Common myeloid progenitor, CD34-positive (primary cell): ENCODE measurements at regions not wholly inside any gene's neighbourhood (a gene's known extent, or its start where the extent isn't known, plus 50 kb on each side); places are given as distances from the start of the nearest gene placed in this dataset.
A peak's percentile ranks its signal among the peaks of the same experiment; 100 is the strongest.

Experiments
- CTCF ChIA-PET: fragments of 350-600 bp; sonication (Branson Sonifier 250); formaldehyde crosslinking; loops from one replicate; lab custom pipeline; 2021; ENCODE audit warnings: antibody characterized with exemption; lab: Charles Lee
- POLR2A ChIA-PET: fragments of 350-600 bp; sonication (Branson Sonifier 250); formaldehyde crosslinking; loops from one replicate; lab custom pipeline; 2021; ENCODE audit warnings: antibody characterized with exemption; lab: Charles Lee
- DNase-seq, 3 donors: peaks; one replicate each; pipeline versions ENCODE4 v3.0.0 to v3.0.0-alpha.2; 2013
- H3K27ac ChIP-seq, 2 experiments: 1 replicate in 1 of 2; 2 replicates in 1 of 2; pipeline ENCODE4 v1.7.0; 2013; ENCODE audit warnings: inconsistent platforms in 2 of 2, low read length in 2 of 2, mild to moderate bottlenecking in 2 of 2, low read depth in 1 of 2, moderate library complexity in 1 of 2; ENCODE audit not compliant: severe bottlenecking in 2 of 2, insufficient read depth in 1 of 2, poor library complexity in 1 of 2
- H3K27me3 ChIP-seq, 5 experiments: replicated peaks in 2 of 5; 1 replicate in 3 of 5; 2 replicates in 2 of 5; pipeline versions ENCODE4 v1.6.1 to v1.7.0; 2013; ENCODE audit warnings: low read length in 4 of 5, mild to moderate bottlenecking in 2 of 5, moderate library complexity in 2 of 5, inconsistent platforms in 1 of 5; ENCODE audit not compliant: insufficient read depth in 5 of 5, control insufficient read depth in 4 of 5
- H3K36me3 ChIP-seq, 4 experiments: 1 replicate in 2 of 4; 2 replicates in 2 of 4; pipeline versions ENCODE4 v1.6.1 to v1.7.0; 2013; ENCODE audit warnings: low read length in 3 of 4, control low read depth in 1 of 4, mild to moderate bottlenecking in 1 of 4; ENCODE audit not compliant: control insufficient read depth in 4 of 4, insufficient read depth in 4 of 4
- H3K4me1 ChIP-seq, 4 experiments: 1 replicate in 3 of 4; 2 replicates in 1 of 4; pipeline versions ENCODE4 v1.6.1 to v1.7.1; 2013; ENCODE audit warnings: low read length in 3 of 4, mild to moderate bottlenecking in 3 of 4, control low read depth in 1 of 4, inconsistent platforms in 1 of 4, moderate library complexity in 1 of 4; ENCODE audit not compliant: control insufficient read depth in 4 of 4, insufficient read depth in 4 of 4; ENCODE audit errors: control extremely low read depth in 1 of 4
- H3K4me3 ChIP-seq, 7 experiments: 1 replicate in 4 of 7; 2 replicates in 3 of 7; pipeline versions ENCODE4 v1.5.1 to v1.7.0; 2013; ENCODE audit warnings: mild to moderate bottlenecking in 7 of 7, low read length in 6 of 7, moderate library complexity in 6 of 7, inconsistent platforms in 2 of 7, low read depth in 2 of 7, control low read depth in 1 of 7; ENCODE audit not compliant: insufficient read depth in 4 of 7, control insufficient read depth in 1 of 7; ENCODE audit errors: extremely low read depth in 1 of 7
- H3K9me3 ChIP-seq, 5 experiments: 1 replicate in 4 of 5; 2 replicates in 1 of 5; pipeline versions ENCODE4 v1.6.1 to v1.7.1; 2013; ENCODE audit warnings: low read length in 4 of 5, mild to moderate bottlenecking in 2 of 5, inconsistent platforms in 1 of 5, low read depth in 1 of 5, moderate library complexity in 1 of 5; ENCODE audit not compliant: control insufficient read depth in 4 of 5, insufficient read depth in 2 of 5; ENCODE audit errors: control extremely low read depth in 1 of 5
- WGBS: methylation state at CpG from one replicate; pipeline ENCODE4 v1.1.5; 2013; ENCODE audit not compliant: insufficient coverage; 5-methylcytosine and 5-hydroxymethylcytosine counted together

- H3K27ac ChIP-seq = no peak overlapping the region
- peak overlapping the region in 2 of 7 experiments; percentile 11 to 19 for H3K4me3 ChIP-seq
- WGBS = 89% methylated on average over 7 of the region's 12 CpGs
- CTCF ChIA-PET = no interaction called here
- peak in 2 of 3 donors; percentile 25 to 32 for DNase-seq
- POLR2A ChIA-PET = no interaction called here
- peaks cover 5 to 21% (median 12%) of the 10 kb centered on the region in 4 experiments for H3K4me1 ChIP-seq
- no peaks in the 10 kb centered on the region for H3K27me3 ChIP-seq
- no peaks in the 10 kb centered on the region for H3K9me3 ChIP-seq
- no peaks in the 10 kb centered on the region for H3K36me3 ChIP-seq
Observed at GRCh38 chr7:114048386-114049235, 129.8 kb upstream of the PPP1R3A start.

GRCh38 chr7:114047889-114048288 is 129.1 kb upstream of the PPP1R3A start:
- peak in 1 of 3 donors; percentile 13 for DNase-seq
- Histone ChIP-seq H3K27ac (no peak overlapping the region), H3K4me1 (peaks cover 5 to 20% (median 12%) of the 10 kb centered on the region in 4 experiments), H3K4me3 (peak overlapping the region in 1 of 7 experiments; percentile 19), H3K36me3 (no peaks in the 10 kb centered on the region), H3K27me3 (no peaks in the 10 kb centered on the region), H3K9me3 (no peaks in the 10 kb centered on the region)
- WGBS = 91% methylated on average over 2 of the region's 2 CpGs
- CTCF ChIA-PET = no interaction called here
- POLR2A ChIA-PET = no interaction called here

- peaks cover 0 to 2% (median 0%) of the 10 kb centered on the region in 5 experiments for H3K9me3 ChIP-seq
- no peaks in the 10 kb centered on the region for H3K4me1 ChIP-seq
- ChIA-PET CTCF (no interaction called here), POLR2A (no interaction called here)
- no peak for DNase-seq
- no peak overlapping the region for H3K4me3 ChIP-seq
- H3K27me3 ChIP-seq = no peaks in the 10 kb centered on the region
- H3K36me3 ChIP-seq = no peaks in the 10 kb centered on the region
- WGBS = no CpG with 5 or more reads among the region's 2 CpGs
- no peak overlapping the region for H3K27ac ChIP-seq
Observed at GRCh38 chr7:114033475-114033874, 114.7 kb upstream of the PPP1R3A start.

GRCh38 chr7:114026486-114027089 is 107.8 kb upstream of the PPP1R3A start:
- H3K36me3 ChIP-seq = no peaks in the 10 kb centered on the region
- WGBS = no CpG with 5 or more reads among the region's 1 CpG
- ChIA-PET POLR2A (no interaction called here), CTCF (interaction anchor here (1.0 to 1.1 kb wide), 2 partner anchors 42 to 55 kb away, joined by 3 to 5 read pairs; no protein-coding TSS in a partner anchor)
- no peak overlapping the region for H3K27ac ChIP-seq
- no peak overlapping the region for H3K4me3 ChIP-seq
- peak; percentile 63 to 84 (median 75) for DNase-seq
- no peaks in the 10 kb centered on the region for H3K9me3 ChIP-seq
- H3K27me3 ChIP-seq = peaks cover 0 to 2% (median 0%) of the 10 kb centered on the region in 5 experiments
- H3K4me1 ChIP-seq = no peaks in the 10 kb centered on the region

- WGBS = 90% methylated on average over 2 of the region's 3 CpGs
Observed at GRCh38 chr7:114021135-114021534, 102.3 kb upstream of the PPP1R3A start.

GRCh38 chr7:114008696-114009095 is 89.9 kb upstream of the PPP1R3A start:
- Histone ChIP-seq H3K36me3 (no peaks in the 10 kb centered on the region), H3K4me3 (no peak overlapping the region), H3K4me1 (peaks cover 0 to 2% (median 0%) of the 10 kb centered on the region in 4 experiments), H3K27ac (no peak overlapping the region), H3K9me3 (no peaks in the 10 kb centered on the region), H3K27me3 (no peaks in the 10 kb centered on the region)
- ChIA-PET CTCF (no interaction called here), POLR2A (no interaction called here)
- no peak for DNase-seq
- 98% methylated on average over 4 of the region's 5 CpGs for WGBS

More at GRCh38 chr7:114021135-114021534, 102.3 kb upstream of the PPP1R3A start:
- no peak for DNase-seq
- H3K27ac ChIP-seq = no peak overlapping the region
- no peak overlapping the region for H3K4me3 ChIP-seq
- H3K4me1 ChIP-seq = no peaks in the 10 kb centered on the region
- H3K36me3 ChIP-seq = no peaks in the 10 kb centered on the region
- ChIA-PET CTCF (no interaction called here), POLR2A (no interaction called here)
- H3K27me3 ChIP-seq = peaks cover 0 to 2% (median 0%) of the 10 kb centered on the region in 5 experiments
- H3K9me3 ChIP-seq = no peaks in the 10 kb centered on the region

GRCh38 chr7:114007386-114007785 is 88.6 kb upstream of the PPP1R3A start:
- ChIA-PET CTCF (interaction anchor here (0.6 kb wide), 1 partner anchor 192 kb away, joined by 3 read pairs; no protein-coding TSS in a partner anchor), POLR2A (no interaction called here)
- H3K4me1 ChIP-seq = peaks cover 0 to 2% (median 0%) of the 10 kb centered on the region in 4 experiments
- H3K27me3 ChIP-seq = no peaks in the 10 kb centered on the region
- H3K27ac ChIP-seq = no peak overlapping the region
- DNase-seq = no peak
- H3K9me3 ChIP-seq = no peaks in the 10 kb centered on the region
- H3K36me3 ChIP-seq = no peaks in the 10 kb centered on the region
- no peak overlapping the region for H3K4me3 ChIP-seq
- WGBS = no CpG with 5 or more reads among the region's 2 CpGs
